ENCODE measurements at regions not wholly inside any gene's neighbourhood (a gene's known extent, or its start where the extent isn't known, plus 50 kb on each side); places are given as distances from the start of the nearest gene placed in this dataset.

- no peak for DNase-seq
Observed at GRCh38 chr13:50071379-50071778, 56.1 kb downstream of the KCNRG start.

GRCh38 chr13:50072676-50073075 lies 57.4 kb downstream of the KCNRG start:
- no peak for DNase-seq

GRCh38 chr13:50073340-50073739 lies 58.1 kb downstream of the KCNRG start:
- no peak for DNase-seq

GRCh38 chr13:50074843-50075242 lies 59.6 kb downstream of the KCNRG start:
- DNase-seq = no peak

- no peak for DNase-seq
Observed at GRCh38 chr13:50075619-50076097, 60.4 kb downstream of the KCNRG start.

- DNase-seq = no peak
Observed at GRCh38 chr13:50077431-50077830, 62.2 kb downstream of the KCNRG start.

- DNase-seq = no peak
Observed at GRCh38 chr13:50078231-50078894, 63.1 kb downstream of the KCNRG start.

- no peak for DNase-seq
Observed at GRCh38 chr13:50078895-50079654, 63.8 kb downstream of the KCNRG start.

- DNase-seq = no peak
Observed at GRCh38 chr13:50079655-50080202, 64.5 kb downstream of the KCNRG start.

GRCh38 chr13:50080203-50080910 lies 65.1 kb downstream of the KCNRG start:
- peak; percentile 58 to 61 for DNase-seq

- DNase-seq = peak; percentile 55
Observed at GRCh38 chr13:50080911-50081678, 65.9 kb downstream of the KCNRG start.

GRCh38 chr13:50081679-50082425 lies 66.6 kb downstream of the KCNRG start:
- DNase-seq = peak; percentile 98 to 99

GRCh38 chr13:50082426-50083281 lies 67.4 kb downstream of the KCNRG start:
- peak; percentile 71 to 73 for DNase-seq

- peak in 1 of 2 donors; percentile 60 for DNase-seq
Observed at GRCh38 chr13:50085063-50085462, 69.8 kb downstream of the KCNRG start.

- DNase-seq = no peak
Observed at GRCh38 chr13:50089633-50090032, 74.4 kb downstream of the KCNRG start.

GRCh38 chr13:50090211-50090610 lies 75.0 kb downstream of the KCNRG start:
- no peak for DNase-seq

- no peak for DNase-seq
Observed at GRCh38 chr13:50094615-50095293, 79.5 kb downstream of the KCNRG start.

GRCh38 chr13:50098693-50099092 lies 83.4 kb downstream of the KCNRG start:
- no peak for DNase-seq

GRCh38 chr13:50099473-50099872 lies 84.2 kb downstream of the KCNRG start:
- DNase-seq = no peak
